Fibroblast of the conjunctiva (primary cell): ENCODE measurements at regions not wholly inside any gene's neighbourhood (a gene's known extent, or its start where the extent isn't known, plus 50 kb on each side); places are given as distances from the start of the nearest gene placed in this dataset.
"Not testable (repeated sequence)": the region's sequence is repeated elsewhere in the genome, so short reads cannot be mapped to it uniquely, and the experiment has no call there.

Source experiments
- DNase-seq: peaks from one replicate; pipeline ENCODE4 v3.0.0-alpha.2; 2010; ENCODE audit warnings: low read depth

- DNase-seq: not testable (repeated sequence)
These were observed 335.3 kb downstream of the ADGRD1 start for GRCh38 chr12:131288765-131289695.

GRCh38 chr12:131289807-131290206, 336.1 kb downstream of the ADGRD1 start:
- not testable (repeated sequence) for DNase-seq

GRCh38 chr12:131290255-131290959, 336.7 kb downstream of the ADGRD1 start:
- DNase-seq: no peak

GRCh38 chr12:131293071-131294015, 339.6 kb downstream of the ADGRD1 start:
- not testable (repeated sequence) for DNase-seq

GRCh38 chr12:131294716-131295115, 341.0 kb downstream of the ADGRD1 start:
- not testable (repeated sequence) for DNase-seq

- not testable (repeated sequence) for DNase-seq
These were observed 341.4 kb downstream of the ADGRD1 start for GRCh38 chr12:131295117-131295516.

GRCh38 chr12:131295559-131295958, 341.9 kb downstream of the ADGRD1 start:
- DNase-seq: not testable (repeated sequence)

- not testable (repeated sequence) for DNase-seq
These were observed 342.4 kb downstream of the ADGRD1 start for GRCh38 chr12:131296136-131296535.

GRCh38 chr12:131296651-131297050, 342.9 kb downstream of the ADGRD1 start:
- DNase-seq: not testable (repeated sequence)

- DNase-seq: not testable (repeated sequence)
These were observed 345.0 kb downstream of the ADGRD1 start for GRCh38 chr12:131298526-131299369.

- DNase-seq: not testable (repeated sequence)
These were observed 345.6 kb downstream of the ADGRD1 start for GRCh38 chr12:131299370-131299701.

GRCh38 chr12:131303576-131303975, 349.9 kb downstream of the ADGRD1 start:
- not testable (repeated sequence) for DNase-seq

- DNase-seq: not testable (repeated sequence)
These were observed 350.9 kb downstream of the ADGRD1 start for GRCh38 chr12:131304642-131305041.

- no peak for DNase-seq
These were observed 356.0 kb downstream of the ADGRD1 start for GRCh38 chr12:131309700-131310099.

GRCh38 chr12:131310227-131310969, 356.7 kb downstream of the ADGRD1 start:
- not testable (repeated sequence) for DNase-seq

- not testable (repeated sequence) for DNase-seq
These were observed 357.6 kb downstream of the ADGRD1 start for GRCh38 chr12:131311279-131311722.

GRCh38 chr12:131311764-131312163, 358.1 kb downstream of the ADGRD1 start:
- DNase-seq: no peak

- not testable (repeated sequence) for DNase-seq
These were observed 358.7 kb downstream of the ADGRD1 start for GRCh38 chr12:131312382-131312781.

GRCh38 chr12:131312793-131313545, 359.3 kb downstream of the ADGRD1 start:
- no peak for DNase-seq
